ENCODE measurements at regions not wholly inside any gene's neighbourhood (a gene's known extent, or its start where the extent isn't known, plus 50 kb on each side); places are given as distances from the start of the nearest gene placed in this dataset.
"Not testable (repeated sequence)": the region's sequence is repeated elsewhere in the genome, so short reads cannot be mapped to it uniquely, and the experiment has no call there.

DNA sequence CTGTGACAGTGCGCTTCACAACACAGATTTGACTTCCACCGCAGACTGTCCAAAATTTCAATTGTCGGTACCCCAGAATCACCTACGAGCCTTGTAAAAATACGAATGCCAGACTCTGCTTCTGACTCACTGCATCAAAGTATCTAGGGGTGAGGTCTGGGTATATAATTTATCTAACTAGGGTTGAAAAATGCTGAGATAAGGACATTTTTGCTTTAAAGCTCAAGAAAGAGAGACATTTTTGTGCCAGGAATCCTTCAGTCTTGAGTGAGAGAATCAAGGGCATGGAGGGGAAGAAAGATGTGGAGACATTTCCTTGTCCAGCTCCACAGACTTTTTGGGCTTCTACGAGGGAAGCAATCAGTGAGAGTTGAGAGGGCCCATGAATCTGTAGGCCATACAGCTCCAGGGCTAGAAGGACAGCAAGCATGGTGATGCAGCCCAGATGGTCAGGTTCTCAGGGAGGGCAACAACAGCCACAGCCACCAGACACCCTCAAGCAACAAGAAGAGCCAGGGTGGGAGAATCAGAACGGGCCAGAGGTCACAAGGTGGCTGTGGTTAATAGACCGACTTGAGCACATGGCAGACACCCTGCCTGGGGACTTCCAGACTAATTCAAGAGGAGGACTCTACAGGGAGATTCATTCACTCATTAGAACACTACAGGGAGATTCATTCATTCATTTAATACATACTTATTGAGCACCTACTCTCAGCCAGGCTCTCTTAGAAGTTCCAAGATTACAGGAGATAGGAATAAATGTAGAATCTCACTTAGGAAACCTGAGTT is 211.1 kb upstream of the PRDM1 start:
- DNase-seq: no peak

DNA sequence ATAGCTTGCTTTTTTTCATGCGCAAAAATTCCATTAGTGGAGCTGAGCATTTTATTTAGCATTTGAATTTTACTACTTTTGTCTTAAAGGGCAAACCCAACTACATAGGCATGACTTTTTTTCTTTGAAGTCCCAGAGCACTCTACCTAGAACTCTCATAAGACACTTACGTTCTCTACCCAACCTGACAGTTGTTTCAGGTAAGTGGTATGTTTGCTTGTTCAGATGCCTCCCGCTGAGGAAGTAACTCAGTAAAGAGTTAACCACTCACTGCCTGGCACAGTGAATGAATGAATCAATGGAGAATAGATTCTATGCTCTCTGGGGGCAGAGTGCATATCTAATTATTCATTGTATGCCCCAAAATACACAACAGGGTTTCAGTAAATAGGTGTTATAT is 212.3 kb upstream of the PRDM1 start:
- DNase-seq: no peak

GRCh38 chr6:105873211-105873704 is 212.9 kb upstream of the PRDM1 start:
- no peak for DNase-seq

DNA sequence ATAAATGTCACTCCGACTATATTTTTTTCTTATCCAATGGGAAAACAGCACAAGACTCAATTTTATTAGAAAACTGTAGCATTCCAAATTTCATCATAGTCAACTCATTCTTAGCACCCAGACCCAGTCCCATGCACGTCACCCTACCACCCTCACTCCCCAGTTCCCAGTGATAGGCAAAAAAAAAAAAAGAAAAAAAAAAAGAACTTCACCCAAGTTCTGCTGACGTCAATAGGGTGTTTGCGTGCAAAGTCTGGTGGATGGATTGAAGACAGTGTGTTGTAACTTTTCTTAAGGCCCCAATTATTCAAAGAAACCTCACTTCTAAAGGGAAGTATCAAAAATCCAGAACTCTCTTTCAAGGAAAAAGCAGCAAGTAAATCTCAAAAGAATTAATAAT is 213.9 kb upstream of the PRDM1 start:
- DNase-seq: no peak

DNA sequence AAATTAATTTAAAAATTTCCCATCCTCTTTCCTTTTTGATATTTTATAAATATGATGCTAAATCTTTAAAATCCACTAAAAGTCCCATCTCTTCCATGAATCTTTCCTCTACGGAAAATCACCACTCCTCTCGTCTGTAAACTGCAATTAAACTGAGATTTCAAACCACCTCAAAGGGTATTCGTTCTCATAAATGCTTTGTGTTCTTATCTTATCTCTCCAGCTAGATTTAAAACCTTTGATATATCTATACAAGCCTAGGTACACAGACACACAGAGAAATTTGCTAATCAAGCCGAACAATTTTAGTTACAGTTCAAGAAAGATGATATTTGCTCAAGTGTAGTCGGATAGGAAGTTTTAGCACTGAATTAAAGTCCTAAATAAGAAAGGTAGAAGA is 214.6 kb upstream of the PRDM1 start:
- no peak for DNase-seq

DNA sequence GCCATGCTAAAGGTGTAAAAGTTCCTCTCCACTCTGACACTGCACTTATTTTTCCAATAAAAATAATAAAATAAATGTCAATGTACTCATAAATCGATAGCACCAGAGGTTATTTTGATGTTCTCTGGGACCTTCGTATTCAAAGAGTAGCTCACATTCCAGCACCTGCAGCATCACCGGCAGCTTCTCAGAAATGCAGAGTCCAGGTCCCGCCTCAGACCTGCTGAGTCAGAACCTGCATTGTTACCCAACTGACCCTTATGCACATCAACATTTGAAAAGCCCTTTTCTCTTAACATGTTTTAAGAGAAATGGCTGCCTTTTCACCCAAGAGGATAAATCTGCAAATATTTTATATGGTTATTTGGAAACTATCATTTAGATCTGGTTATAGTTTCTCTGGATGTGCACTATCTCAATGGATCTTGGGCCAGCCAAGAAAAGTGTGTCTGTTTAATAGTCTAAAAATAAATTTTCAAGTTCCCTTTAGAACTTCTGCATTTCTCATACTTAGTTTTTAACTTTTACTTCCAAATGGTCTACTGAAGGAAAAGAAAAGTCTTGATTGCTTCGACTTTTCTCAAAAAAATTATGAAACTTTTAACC is 216.2 kb upstream of the PRDM1 start:
- DNase-seq: no peak

GRCh38 chr6:105868823-105869460 is 217.2 kb upstream of the PRDM1 start:
- DNase-seq: no peak

DNA sequence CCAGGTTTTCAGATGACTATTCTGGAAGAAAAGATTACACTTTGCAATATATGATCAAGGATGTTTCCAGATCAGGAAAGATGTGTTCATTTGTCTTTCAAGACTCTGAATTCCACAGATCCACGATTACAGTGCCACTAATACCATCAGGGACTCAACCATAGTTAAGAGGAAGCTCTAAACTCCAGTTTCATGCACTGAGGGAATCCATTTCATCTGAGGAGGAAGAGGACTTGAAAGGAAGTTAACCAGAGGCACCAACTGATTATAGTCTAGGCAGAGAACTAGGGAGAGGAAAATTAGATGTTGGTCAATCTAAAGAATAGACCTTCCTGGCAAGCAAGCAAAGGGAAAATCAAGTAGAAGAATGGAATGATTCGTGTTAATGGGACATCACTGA is 218.3 kb upstream of the PRDM1 start:
- DNase-seq: no peak

GRCh38 chr6:105867277-105867676 is 218.9 kb upstream of the PRDM1 start:
- no peak for DNase-seq

GRCh38 chr6:105862936-105863607 is 223.1 kb upstream of the PRDM1 start:
- DNase-seq: no peak

DNA sequence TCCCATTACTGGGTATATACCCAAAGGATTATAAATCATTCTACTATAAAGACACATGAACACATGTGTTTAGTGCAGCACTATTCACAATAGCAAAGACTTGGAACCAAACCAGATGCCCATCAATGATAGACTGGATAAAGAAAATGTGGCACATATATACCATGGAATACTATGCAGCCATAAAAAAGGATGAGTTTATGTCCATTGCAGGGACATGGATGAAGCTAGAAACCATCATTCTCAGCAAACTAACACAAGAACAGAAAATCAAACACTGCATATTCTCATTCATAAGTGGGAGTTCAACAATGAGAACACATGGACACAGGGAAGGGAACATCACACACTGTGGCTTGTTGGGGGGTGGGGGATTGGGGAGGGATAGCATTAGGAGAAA is 225.2 kb upstream of the PRDM1 start:
- not testable (repeated sequence) for DNase-seq

GRCh38 chr6:105859457-105859856 is 226.7 kb upstream of the PRDM1 start:
- DNase-seq: no peak

- DNase-seq: not testable (repeated sequence)
Observed at GRCh38 chr6:105858639-105859038, 227.5 kb upstream of the PRDM1 start.

DNA sequence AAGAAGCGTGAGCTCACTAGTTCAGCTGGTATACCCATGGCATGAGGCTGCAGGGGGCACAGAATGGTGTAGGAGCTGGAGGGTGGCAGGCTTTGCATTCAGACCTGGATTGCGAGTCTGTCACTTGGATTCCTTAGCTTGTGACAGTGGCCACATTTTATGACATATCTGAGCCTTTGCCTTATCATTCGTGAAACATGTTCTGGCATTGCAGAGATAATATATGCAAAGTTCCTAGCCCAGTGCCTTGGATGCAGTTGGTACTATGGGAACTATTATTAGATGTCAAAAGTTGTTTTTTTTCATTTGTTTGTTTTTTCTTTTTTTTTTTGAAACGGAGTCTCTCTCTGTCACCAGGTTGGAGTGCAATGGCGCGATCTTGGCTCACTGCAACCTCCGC is 230.7 kb upstream of the PRDM1 start:
- DNase-seq: no peak

- not testable (repeated sequence) for DNase-seq
Observed at GRCh38 chr6:105853979-105854378, 232.2 kb upstream of the PRDM1 start.

DNA sequence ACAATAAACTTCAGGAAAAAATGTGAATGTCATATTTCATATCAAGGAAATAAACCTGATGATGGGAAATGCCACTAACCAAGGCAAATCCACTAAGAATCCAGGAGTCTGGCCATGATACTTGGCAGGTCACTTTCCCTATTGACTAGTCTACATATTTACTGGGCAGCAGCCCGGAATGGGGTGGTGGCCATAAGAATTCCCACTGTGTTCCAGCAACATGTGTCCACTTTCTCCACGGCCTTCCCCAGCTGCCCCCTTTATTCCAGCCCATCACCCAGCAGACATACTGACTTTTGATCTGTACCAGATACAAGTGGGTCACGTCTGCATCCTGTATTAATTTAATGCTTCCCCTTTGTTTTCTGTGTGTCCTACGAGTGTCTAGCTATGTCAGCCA is 234.5 kb upstream of the PRDM1 start:
- DNase-seq: no peak

DNA sequence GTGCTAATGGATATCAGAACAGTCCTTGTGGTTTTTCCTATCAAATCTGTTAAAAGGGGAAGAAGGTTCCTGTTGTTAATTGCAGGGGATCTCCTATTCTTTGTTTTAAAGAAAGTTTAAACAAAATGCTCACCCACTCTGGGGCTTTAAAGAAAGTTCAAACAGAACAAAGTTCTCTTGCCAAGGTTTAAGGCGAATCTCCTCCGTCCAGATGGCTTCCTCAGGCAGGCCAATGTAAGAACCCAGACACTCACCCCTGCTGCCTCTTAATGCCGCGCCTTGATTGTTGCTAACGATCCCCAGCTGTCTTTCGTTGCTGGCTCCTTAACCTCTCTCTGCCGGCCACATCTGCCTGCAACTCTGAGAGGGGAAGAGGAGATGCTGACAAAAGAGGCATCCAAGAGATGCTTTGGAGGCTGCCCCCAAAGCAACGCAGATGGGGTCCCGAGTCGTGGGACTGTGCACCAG is 235.0 kb upstream of the PRDM1 start:
- DNase-seq: no peak

GRCh38 chr6:105850261-105851112 is 235.6 kb upstream of the PRDM1 start:
- no peak for DNase-seq

- DNase-seq: no peak
Observed at GRCh38 chr6:105849746-105850145, 236.4 kb upstream of the PRDM1 start.

- DNase-seq: no peak
Observed at GRCh38 chr6:105847433-105847832, 238.7 kb upstream of the PRDM1 start.

DNA sequence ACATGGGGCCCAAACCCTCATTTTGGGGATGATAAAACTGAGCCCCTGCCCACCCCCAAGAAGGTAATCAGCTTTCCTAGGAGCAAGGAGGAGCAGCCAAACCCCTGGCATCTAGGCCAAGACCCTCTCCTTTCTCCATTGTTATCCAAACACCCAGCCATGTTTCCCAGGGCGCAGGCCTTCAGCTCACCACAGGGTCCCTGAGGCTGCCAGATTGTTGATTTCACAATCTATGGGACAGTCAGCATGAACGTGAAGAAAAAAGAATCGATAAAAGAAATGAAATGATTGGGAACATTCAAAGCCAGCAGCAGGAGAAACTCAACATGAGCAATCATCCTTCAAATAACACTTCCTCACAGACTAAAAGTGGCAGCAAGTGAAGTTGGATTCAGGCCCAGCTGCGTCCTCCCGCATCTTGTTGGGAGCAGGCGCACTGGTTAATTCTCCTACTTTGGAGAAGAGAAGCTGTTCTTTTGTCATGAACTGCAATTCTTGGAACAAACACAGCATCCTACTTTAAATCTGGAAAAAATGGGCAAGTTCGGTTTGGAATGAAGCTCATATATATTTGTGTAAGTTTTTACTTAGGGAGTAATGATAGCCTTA is 241.8 kb upstream of the PRDM1 start:
- DNase-seq: no peak

DNA sequence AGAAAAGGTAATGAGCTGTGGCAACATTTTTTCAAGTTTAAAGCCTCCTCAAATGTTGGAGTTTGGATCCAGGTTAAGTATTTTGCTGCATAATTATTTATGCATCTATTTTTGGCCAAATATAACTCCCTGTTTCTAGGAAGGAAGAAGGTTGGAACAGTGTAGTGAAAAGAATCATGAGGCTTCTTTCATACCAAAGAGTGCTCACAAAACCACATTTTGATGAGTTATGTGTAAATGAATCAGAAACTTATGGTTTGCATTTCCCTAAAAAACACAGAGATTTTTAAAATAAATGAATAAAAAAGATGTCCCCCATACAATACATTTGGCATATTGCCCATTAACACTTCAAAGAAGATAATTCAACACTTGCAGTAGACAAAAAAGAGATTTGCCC is 246.9 kb upstream of the PRDM1 start:
- no peak for DNase-seq
